ENCODE measurements at regions not wholly inside any gene's neighbourhood (a gene's known extent, or its start where the extent isn't known, plus 50 kb on each side); places are given as distances from the start of the nearest gene placed in this dataset.
"Not testable (repeated sequence)": the region's sequence is repeated elsewhere in the genome, so short reads cannot be mapped to it uniquely, and the experiment has no call there.

DNA sequence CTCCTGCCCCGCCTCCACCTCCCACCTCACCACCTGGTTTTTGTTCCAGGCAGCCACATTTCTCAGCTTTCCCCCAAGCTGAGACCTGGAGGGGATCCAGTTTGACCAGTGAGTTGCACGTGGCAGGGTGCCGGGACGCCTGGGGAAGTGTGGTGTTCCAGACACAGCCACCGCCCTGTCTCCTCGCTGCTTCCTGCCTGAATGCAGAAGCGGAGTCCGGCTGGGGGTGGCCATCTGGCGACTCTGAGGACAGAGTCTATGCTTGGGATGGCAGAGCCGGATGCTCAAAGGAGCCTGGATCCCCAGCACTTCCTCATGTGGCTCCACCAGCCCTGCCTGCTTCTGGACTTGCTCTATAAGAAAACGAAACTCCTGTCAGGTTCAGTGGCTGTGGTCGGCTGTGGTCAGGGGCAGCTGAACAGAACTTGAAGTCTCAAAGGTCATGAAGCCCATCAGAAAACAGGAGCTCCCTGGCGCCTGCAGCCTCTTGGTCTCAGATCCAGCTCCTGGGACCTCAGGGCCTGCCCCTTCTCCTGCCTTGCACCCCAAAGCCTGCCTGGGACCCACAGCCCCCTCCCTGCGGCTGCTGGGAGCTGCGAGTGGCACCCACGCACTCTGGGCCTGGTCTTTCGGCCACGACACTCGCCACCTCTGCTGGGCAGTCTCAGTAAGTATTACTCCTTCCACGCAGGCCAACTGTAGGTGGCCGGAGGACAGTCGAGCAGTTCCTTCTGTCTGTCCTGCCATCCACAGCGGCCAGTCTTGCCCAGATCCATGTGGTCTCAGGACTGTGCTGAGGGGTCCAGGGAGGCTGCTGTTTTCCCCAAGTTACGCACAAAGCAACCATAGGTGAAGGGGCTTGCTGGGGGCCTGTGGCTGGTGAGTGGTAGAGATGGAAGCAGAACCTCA lies 112.8 kb upstream of the MEF2A start:
- no peak overlapping the region for H3K4me3 Mint-ChIP-seq
- peaks cover 6% of the 10 kb centered on the region for H3K9me3 Mint-ChIP-seq
- H3K27ac Mint-ChIP-seq: no peak overlapping the region
- H3K36me3 Mint-ChIP-seq: peaks cover 2% of the 10 kb centered on the region
- no peaks in the 10 kb centered on the region for H3K27me3 Mint-ChIP-seq
- H3K4me1 Mint-ChIP-seq: peaks cover 41% of the 10 kb centered on the region

DNA sequence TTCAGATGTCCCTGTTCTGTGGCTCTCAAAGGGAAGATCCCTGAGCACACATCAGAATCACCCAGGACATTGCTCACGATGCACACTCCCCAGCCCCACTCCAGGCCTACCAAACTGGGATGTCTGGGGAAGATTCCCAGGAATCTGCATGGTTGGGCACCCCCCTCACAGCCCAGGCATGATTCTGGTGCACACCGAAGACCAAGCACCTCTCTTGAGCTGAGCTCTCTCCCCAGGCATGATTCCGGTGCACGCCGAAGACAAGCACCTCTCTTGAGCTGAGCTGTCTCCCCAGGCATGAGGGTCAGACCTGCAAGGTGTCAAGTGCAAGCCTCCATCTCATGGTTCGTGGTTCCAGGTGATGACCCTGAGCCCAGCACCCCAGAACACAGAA lies 112.2 kb upstream of the MEF2A start:
- Mint-ChIP-seq H3K4me3 (no peak overlapping the region), H3K36me3 (peaks cover 2% of the 10 kb centered on the region), H3K27ac (no peak overlapping the region), H3K4me1 (peaks cover 35% of the 10 kb centered on the region), H3K27me3 (no peaks in the 10 kb centered on the region), H3K9me3 (peaks cover 6% of the 10 kb centered on the region)

DNA sequence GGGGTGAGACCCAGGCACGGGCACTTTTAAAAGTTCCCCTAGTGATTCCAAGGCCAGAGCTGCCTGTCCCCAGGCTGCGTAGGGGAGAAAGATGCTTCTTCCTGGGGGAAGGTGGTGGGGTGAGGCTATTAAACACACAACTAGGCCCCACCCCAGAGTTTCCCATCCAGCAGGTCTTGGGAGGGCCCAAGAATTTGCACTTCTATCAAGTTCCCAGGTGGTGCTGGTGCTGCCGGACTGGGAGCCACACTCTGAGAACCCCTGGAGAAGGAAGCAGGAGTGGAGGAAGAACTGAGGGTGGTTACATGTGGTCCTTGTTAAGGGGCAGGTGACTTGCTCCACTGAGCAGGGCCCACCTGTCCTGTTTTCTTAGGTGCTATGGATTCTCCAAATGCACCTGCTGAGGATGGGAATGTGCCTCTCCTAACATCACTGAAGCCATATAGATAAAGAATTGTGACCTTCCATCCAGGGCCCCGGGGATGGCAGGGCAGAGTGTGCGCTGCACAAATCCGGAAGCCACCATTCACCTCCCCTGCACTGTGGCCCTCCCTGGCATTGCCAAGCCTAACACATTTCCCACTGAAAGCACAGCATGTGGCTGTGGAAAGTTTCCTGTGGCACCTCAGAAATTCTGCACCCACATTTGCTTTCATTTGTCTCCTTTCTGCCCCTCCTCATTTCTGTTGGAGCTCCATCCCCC lies 111.5 kb upstream of the MEF2A start:
- H3K9me3 Mint-ChIP-seq: peaks cover 6% of the 10 kb centered on the region
- H3K27me3 Mint-ChIP-seq: no peaks in the 10 kb centered on the region
- no peak overlapping the region for H3K27ac Mint-ChIP-seq
- no peak overlapping the region for H3K4me3 Mint-ChIP-seq
- H3K36me3 Mint-ChIP-seq: peaks cover 2% of the 10 kb centered on the region
- peaks cover 29% of the 10 kb centered on the region for H3K4me1 Mint-ChIP-seq

DNA sequence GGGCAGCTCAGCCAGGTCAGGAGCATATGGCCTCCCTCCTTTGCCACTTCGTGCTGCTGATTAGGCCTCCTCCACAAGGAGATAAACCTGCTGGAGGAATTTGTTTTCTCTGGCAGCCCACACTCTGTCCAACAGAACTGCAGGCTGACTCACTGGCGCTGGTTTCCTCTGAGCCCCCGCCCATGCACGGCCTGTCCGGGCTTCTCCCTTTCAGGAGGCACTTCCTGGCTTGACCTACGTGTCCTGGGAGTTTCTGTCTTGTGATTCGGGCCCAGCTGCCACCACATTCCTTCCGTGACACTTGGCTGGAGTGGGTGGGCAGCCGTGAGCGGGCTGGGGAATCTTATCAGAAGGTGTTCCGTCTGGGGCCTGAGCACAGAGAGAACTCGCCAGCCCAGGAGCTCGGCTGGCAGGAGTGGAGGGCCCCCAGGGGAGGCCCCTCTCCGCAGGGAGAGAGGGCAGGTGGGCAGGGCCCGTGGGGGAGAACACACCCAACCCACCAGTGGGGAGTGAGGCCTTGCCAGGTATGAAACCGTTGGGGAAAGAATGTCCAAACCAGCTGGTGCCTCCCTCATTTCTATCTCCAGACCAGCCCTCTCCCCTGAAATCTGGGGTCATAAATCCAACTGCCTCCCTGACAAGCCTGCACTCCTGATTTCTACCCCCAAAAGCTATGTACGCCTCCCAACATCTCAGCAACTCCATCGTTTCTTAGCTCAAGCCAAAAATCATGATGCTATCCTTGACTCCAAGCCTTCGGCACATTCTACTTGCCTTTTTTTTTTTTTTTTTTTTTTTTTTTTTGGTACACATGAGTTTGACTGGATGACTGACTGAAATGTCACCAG lies 110.6 kb upstream of the MEF2A start:
- peaks cover 20% of the 10 kb centered on the region for H3K4me1 Mint-ChIP-seq
- peaks cover 6% of the 10 kb centered on the region for H3K9me3 Mint-ChIP-seq
- no peaks in the 10 kb centered on the region for H3K27me3 Mint-ChIP-seq
- H3K27ac Mint-ChIP-seq: no peak overlapping the region
- H3K4me3 Mint-ChIP-seq: no peak overlapping the region
- H3K36me3 Mint-ChIP-seq: peaks cover 2% of the 10 kb centered on the region

DNA sequence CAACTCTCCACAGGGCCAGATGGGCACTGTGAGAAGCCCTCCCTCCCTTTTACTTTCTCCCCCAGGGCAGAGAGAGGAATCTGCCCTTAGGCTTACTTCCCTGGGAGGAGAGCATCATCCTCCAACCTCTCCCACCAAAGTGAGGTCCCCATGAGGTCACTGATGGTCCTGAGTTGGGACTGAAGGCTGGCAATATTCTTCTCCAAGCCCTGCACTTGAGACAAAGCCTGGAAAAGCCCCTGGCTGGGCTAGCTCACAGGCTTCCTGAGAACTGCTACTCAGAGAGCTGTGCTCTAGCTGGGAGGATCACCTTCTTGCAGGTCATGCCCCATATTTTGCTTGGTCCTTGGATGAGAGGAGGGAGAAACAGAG lies 110.0 kb upstream of the MEF2A start:
- H3K27ac Mint-ChIP-seq: no peak overlapping the region
- H3K4me1 Mint-ChIP-seq: peaks cover 14% of the 10 kb centered on the region
- no peaks in the 10 kb centered on the region for H3K27me3 Mint-ChIP-seq

DNA sequence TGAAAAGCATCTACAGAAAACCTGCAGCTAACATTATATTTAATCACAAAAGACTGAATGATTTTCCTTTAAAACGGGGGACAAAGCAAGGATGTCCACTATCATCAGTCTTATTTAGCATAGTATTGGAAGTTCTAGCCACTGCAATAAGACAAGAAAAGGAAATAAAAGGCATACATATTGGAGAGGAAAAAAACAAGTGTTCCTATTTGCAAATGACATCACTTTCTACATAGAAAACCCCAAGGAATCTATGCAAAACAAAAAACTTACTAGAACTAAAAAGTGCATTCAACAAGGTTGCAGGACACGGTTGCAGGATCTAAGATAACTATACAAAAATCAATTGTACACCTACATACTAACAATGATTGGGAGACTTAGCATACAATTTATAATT lies 101.6 kb upstream of the MEF2A start:
- Mint-ChIP-seq H3K36me3 (peaks cover 2% of the 10 kb centered on the region), H3K27me3 (no peaks in the 10 kb centered on the region), H3K4me1 (no peaks in the 10 kb centered on the region), H3K4me3 (no peak overlapping the region), H3K27ac (no peak overlapping the region), H3K9me3 (peaks cover 26% of the 10 kb centered on the region)

More for the DNA sequence above, 110.0 kb upstream of the MEF2A start:
- peaks cover 2% of the 10 kb centered on the region for H3K36me3 Mint-ChIP-seq
- H3K9me3 Mint-ChIP-seq: peaks cover 6% of the 10 kb centered on the region
- no peak overlapping the region for H3K4me3 Mint-ChIP-seq

DNA sequence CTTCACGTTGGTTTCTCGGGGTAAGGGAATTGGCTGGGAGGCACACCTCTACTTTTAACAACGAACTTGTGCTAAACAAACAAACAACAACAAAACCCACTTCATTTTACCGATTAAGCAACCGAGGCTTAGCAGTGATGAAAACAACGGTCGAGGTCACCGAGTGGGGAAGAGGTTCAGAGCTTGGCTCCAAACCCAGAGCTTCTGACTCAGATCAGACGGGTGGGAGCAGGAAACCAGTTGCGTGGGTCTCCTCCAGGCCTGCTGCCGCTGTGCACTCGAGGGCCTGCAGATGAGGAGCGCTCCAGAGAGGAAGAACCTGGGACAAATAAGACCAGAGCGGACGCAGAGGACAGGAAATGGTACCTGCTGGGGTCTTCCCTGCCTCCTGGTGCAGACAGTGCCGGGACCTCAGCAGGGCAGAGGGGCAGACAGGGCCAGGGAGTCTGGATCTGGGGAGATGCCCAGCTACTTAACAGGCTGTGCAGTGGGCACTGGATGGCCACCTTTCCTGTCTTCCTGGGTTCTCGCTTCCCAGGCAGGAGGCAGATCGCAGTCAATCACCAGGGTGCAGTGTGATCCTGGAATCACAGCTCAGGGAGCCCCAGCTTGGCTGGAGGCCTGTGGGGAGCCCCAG lies 99.0 kb upstream of the MEF2A start:
- Mint-ChIP-seq H3K4me1 (no peaks in the 10 kb centered on the region), H3K36me3 (peaks cover 2% of the 10 kb centered on the region), H3K9me3 (peaks cover 26% of the 10 kb centered on the region), H3K4me3 (no peak overlapping the region), H3K27ac (peak overlapping the region; percentile 8), H3K27me3 (no peaks in the 10 kb centered on the region)

DNA sequence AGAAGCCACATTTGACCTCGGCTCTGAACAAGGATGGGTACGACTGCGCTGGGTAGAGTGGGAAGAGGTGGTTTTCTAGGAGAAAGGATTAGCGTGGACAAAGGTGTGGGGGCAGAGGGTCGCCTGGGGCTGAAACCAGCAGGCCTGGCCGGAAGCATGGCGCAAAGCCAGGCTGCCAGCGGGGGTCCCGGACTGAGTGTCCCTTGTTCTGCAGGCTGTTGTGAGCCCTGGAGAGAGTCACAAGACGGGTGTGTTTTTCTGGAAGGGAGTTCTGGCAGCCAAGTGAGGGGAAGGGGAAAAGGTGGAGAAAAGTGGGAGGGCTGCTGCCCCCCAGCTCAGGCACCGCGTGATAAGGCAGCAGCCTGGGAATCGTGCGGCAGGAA lies 98.5 kb upstream of the MEF2A start:
- no peak overlapping the region for H3K4me3 Mint-ChIP-seq
- no peak overlapping the region for H3K27ac Mint-ChIP-seq
- H3K9me3 Mint-ChIP-seq: peaks cover 23% of the 10 kb centered on the region
- no peaks in the 10 kb centered on the region for H3K27me3 Mint-ChIP-seq
- H3K4me1 Mint-ChIP-seq: no peaks in the 10 kb centered on the region
- peaks cover 2% of the 10 kb centered on the region for H3K36me3 Mint-ChIP-seq

DNA sequence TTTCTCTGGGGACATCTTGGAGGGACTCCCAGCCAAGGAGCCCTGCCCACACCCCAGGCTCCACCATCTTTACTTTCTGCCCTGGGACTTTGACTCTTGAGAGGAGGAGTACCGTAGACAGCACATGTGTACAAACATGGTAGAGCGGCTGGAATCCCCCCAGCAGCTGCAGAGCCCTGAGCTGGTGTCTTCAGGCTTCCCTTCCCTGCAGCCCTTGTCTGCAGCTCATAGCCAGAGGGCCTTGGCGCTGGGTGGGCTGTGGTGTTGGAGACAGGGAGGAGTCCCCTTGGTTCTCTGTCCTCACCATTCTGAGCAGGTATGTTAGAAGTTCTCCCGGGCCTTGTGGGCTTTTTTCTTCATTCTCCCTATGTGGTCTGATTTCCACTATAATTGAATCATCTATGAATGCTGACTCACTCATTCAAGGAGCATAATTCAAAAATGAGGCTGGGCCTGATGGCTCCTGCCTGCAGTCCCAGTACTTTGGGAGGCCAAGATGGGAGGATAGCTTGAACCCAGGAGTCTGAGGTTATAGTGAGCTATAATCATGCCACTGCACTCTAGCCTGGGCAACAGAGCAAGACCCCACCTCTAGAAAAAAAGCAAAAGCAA lies 97.8 kb upstream of the MEF2A start:
- H3K4me1 Mint-ChIP-seq: no peaks in the 10 kb centered on the region
- H3K27ac Mint-ChIP-seq: no peak overlapping the region
- H3K27me3 Mint-ChIP-seq: no peaks in the 10 kb centered on the region
- H3K4me3 Mint-ChIP-seq: no peak overlapping the region
- peaks cover 16% of the 10 kb centered on the region for H3K9me3 Mint-ChIP-seq
- H3K36me3 Mint-ChIP-seq: peaks cover 2% of the 10 kb centered on the region

DNA sequence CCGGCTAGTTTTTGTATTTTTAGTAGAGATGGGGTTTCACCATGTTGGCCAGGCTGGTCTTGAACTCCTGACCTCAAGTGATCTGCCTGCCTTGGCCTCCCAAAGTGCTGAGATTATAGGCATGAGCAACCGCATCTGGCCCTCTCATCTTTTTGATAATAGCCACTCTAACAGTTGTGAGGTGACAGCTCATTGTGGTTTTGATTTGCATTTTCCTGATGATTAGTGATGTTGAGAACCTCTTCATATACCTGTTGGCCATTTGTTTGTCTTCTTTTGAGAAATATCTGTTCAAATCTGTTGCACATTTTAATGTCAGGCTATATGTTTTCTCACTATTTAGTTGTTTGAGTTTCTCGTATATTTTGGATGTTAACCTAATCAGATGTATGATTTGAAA lies 95.6 kb upstream of the MEF2A start:
- H3K27ac Mint-ChIP-seq, H3K9me3 Mint-ChIP-seq, H3K27me3 Mint-ChIP-seq, H3K4me1 Mint-ChIP-seq, H3K4me3 Mint-ChIP-seq, H3K36me3 Mint-ChIP-seq: not testable (repeated sequence)

DNA sequence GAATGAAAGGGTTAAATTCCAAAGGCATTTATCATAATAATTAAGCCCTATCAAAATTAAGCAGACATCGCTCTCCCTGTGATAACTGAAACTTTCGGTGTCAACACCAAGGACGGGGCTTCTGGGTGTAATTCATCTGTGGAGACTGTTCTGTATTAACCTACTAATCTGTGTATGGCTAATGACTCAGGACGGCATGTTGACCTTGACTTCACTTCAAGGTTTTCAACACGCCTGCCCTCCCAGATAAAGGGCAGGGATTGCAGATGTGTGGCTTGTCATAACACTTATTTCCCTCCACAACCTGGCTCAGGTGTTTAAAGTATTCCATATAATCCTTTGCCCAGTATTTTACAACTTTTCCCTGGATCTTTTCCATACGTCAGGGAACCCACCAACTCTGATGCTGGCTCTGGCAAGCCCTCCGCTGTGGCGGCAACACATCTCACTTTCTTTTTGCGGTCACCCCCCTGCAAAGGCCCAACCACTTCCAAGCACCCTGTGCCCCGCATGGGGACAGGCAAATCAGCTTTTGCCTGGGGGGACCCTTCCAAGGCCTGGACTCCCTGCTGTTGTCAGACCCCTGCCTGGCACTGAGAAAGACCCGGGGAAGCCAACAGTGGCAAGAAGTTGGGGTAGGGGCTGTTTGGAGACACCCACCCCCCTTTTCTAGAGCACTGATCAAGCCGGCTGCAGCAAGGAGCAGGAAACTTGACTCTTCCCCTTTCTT lies 93.2 kb upstream of the MEF2A start:
- H3K27me3 Mint-ChIP-seq: no peaks in the 10 kb centered on the region
- no peak overlapping the region for H3K4me3 Mint-ChIP-seq
- no peaks in the 10 kb centered on the region for H3K36me3 Mint-ChIP-seq
- peaks cover 14% of the 10 kb centered on the region for H3K4me1 Mint-ChIP-seq
- no peak overlapping the region for H3K27ac Mint-ChIP-seq
- no peaks in the 10 kb centered on the region for H3K9me3 Mint-ChIP-seq

DNA sequence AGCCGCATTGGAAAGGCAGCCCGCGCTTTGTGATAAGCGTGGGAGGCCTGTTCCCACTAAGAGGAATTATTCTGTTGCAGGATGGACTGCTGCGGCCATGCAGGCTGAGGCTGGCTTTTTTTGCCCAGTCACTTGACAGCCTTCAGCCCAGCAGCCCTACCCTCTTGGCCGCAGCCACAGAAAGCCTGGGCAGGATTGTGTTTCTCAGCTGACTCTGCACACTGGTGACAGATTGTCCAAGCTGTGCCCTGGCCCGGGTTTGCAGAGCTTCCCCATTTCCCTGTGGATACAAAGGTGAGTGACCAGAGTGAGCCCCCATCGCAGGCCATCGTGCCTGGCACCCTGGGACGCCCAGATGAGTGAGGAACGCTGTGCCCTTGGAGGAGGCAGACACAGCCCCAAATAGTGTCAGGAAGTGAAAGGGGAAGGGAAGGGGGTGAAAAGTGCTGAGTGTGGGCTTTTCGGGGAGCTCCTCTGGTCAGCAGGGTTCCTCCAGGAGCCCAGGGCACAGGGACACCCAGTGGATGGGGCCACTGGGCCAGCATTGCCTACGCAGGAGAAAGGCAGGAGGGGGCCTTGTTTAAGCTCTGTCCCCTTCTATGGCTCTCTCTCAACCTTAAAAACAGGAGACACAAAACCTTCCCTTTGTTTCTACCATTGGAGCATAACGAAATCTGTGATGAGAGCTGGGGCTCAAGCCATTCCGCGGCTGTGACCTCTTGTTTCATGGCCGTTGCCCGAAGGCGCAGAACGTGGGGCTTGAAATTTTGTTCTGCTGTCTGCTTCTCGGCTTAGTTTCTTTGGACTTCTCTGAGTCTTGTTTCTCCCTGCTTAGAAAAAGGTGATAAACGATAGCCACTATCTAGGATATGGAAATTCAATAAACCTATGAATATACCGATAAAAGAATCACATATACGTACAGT lies 91.5 kb upstream of the MEF2A start:
- Mint-ChIP-seq H3K9me3 (no peaks in the 10 kb centered on the region), H3K27ac (no peak overlapping the region), H3K27me3 (no peaks in the 10 kb centered on the region), H3K4me3 (no peak overlapping the region), H3K4me1 (peaks cover 25% of the 10 kb centered on the region), H3K36me3 (no peaks in the 10 kb centered on the region)

DNA sequence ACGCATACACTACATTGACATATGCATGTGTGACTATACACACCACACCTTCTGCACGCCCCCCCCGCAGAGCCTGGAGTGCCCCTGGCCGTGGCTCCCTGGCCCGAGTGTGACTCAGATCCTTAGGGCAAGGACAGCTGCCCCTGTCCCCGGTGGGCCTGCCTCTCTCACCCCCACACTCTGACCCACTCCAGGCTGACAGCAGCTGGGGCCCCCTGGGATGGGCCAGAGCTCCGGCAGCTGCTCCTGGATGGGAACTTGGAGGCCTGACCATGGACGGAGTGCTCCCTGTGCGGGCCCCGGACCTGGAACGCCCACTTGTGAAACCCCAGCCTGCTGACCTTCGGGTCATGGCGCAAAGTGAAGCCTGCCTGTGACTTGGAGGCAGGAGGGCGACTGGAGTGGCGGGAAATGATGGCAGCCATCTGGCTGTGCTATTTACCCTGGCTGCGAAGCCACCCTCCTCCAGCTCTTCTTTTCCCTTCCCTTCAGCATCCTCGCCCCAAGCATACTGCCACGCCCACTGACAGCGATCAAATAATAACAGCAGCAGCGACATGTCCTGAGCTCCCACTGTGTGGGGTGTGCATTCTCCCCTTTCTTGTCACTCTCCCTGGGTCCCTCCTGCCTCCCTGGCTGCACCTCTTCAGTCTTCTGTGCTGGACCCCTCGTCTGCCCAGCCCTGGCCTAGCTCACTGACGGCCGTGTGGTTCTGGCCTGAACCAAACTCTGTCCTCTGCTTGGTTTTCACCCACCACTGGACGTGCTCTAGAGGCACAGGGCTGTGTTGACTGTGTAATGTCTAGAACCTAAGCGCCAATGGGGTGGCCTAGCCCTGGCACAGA lies 90.7 kb upstream of the MEF2A start:
- Mint-ChIP-seq H3K27me3 (no peaks in the 10 kb centered on the region), H3K4me1 (peaks cover 25% of the 10 kb centered on the region), H3K27ac (peak overlapping the region; percentile 74), H3K36me3 (no peaks in the 10 kb centered on the region), H3K4me3 (no peak overlapping the region), H3K9me3 (no peaks in the 10 kb centered on the region)

Data from activated naive CD4-positive, alpha-beta T cell treated with anti-CD3 and anti-CD28 coated beads, Interleukin-2, amount 50 U/mL, for 24 hours (primary cell).